SK-N-SH (cell line): ENCODE measurements at regions not wholly inside any gene's neighbourhood (a gene's known extent, or its start where the extent isn't known, plus 50 kb on each side); places are given as distances from the start of the nearest gene placed in this dataset.

Source experiments
- EP300 ChIP-seq, 2 experiments: IDR thresholded peaks; 2 replicates each; pipeline versions ENCODE4 v1.4.0 to v1.6.1; 2012; ENCODE audit warnings: borderline replicate concordance in 1 of 2, low read depth in 1 of 2, low read length in 1 of 2
- EZH2phosphoT487 ChIP-seq: fragments of 200-600 bp; sonication (generic); IDR thresholded peaks from 2 replicates; pipeline ENCODE4 v1.6.1; 2017; ENCODE audit warnings: low read depth, mixed run types, mild to moderate bottlenecking, antibody characterized with exemption, moderate library complexity, borderline replicate concordance
- FOSL2 ChIP-seq: IDR thresholded peaks from 2 replicates; pipeline ENCODE4 v1.4.0; 2012; ENCODE audit warnings: low read depth, mild to moderate bottlenecking, moderate library complexity, borderline replicate concordance
- GABPA ChIP-seq: IDR thresholded peaks from 2 replicates; pipeline ENCODE4 v1.4.0; 2012; ENCODE audit warnings: low read depth, mild to moderate bottlenecking
- JUND ChIP-seq: IDR thresholded peaks from 2 replicates; pipeline ENCODE4 v1.4.0; 2012
- MEF2A ChIP-seq: IDR thresholded peaks from 2 replicates; pipeline ENCODE4 v1.4.0; 2012; ENCODE audit warnings: low read depth, borderline replicate concordance
- NFIC ChIP-seq: IDR thresholded peaks from 2 replicates; pipeline ENCODE4 v1.4.0; 2012; ENCODE audit warnings: borderline replicate concordance
- POLR2AphosphoS5 ChIP-seq: IDR thresholded peaks from 2 replicates; pipeline ENCODE4 v1.6.1; 2012; ENCODE audit warnings: low read depth, low read length
- RAD21 ChIP-seq: IDR thresholded peaks from 2 replicates; pipeline ENCODE4 v1.6.1; 2012; ENCODE audit warnings: mild to moderate bottlenecking, low read length
- SIN3A ChIP-seq: IDR thresholded peaks from 2 replicates; pipeline ENCODE4 v1.6.1; 2012; ENCODE audit warnings: low read depth, mild to moderate bottlenecking, low read length, moderate library complexity, borderline replicate concordance
- TCF12 ChIP-seq: IDR thresholded peaks from 2 replicates; pipeline ENCODE4 v1.4.0; 2012
- YY1 ChIP-seq: IDR thresholded peaks from 2 replicates; pipeline ENCODE4 v1.4.0; 2012; ENCODE audit warnings: low read depth, mild to moderate bottlenecking
- TF ChIP-seq, protein P1 (sequence below): fragments of 200-600 bp; sonication (generic); IDR thresholded peaks from 2 replicates; pipeline ENCODE4 v1.6.1; 2017; ENCODE audit warnings: antibody characterized with exemption, mild to moderate bottlenecking, moderate library complexity
- TF ChIP-seq, protein P2 (sequence below): IDR thresholded peaks from 2 replicates; pipeline ENCODE4 v1.4.0; 2012; ENCODE audit warnings: low read depth, borderline replicate concordance

DNA sequence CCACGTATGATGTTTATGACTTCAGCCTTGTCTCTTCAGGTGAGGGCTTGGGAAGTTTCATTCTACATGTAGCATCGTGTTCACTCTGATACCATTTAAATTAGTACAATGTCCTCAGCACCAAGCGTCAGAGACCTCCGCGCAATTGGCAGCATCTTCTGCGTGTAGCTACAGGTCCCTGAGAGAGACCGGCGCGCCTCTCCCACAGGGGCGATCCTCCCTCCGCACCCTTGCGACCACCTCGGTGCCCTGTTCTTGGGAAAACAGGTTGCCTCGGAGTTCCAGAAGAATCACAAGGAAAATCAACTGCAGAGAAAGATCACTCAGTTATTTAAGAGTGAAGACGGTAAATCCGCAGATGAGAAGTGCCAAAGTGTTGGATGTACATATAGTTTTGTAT lies 206.2 kb downstream of the GATA3 start:
- TF ChIP-seq, protein P1, sequence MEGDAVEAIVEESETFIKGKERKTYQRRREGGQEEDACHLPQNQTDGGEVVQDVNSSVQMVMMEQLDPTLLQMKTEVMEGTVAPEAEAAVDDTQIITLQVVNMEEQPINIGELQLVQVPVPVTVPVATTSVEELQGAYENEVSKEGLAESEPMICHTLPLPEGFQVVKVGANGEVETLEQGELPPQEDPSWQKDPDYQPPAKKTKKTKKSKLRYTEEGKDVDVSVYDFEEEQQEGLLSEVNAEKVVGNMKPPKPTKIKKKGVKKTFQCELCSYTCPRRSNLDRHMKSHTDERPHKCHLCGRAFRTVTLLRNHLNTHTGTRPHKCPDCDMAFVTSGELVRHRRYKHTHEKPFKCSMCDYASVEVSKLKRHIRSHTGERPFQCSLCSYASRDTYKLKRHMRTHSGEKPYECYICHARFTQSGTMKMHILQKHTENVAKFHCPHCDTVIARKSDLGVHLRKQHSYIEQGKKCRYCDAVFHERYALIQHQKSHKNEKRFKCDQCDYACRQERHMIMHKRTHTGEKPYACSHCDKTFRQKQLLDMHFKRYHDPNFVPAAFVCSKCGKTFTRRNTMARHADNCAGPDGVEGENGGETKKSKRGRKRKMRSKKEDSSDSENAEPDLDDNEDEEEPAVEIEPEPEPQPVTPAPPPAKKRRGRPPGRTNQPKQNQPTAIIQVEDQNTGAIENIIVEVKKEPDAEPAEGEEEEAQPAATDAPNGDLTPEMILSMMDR, result no peak
- TF ChIP-seq EP300 (IDR thresholded peaks at IDR 0.05; ENCODE audit: borderline replicate concordance in 1 of 2, low read depth in 1 of 2, low read length in 1 of 2) (no peak), JUND (no peak), RAD21 (no peak), SIN3A (no peak), POLR2AphosphoS5 (no peak), NFIC (no peak), YY1 (no peak), EZH2phosphoT487 (no peak), TCF12 (no peak), MEF2A (no peak), GABPA (no peak), FOSL2 (no peak)
- TF ChIP-seq, protein P2, sequence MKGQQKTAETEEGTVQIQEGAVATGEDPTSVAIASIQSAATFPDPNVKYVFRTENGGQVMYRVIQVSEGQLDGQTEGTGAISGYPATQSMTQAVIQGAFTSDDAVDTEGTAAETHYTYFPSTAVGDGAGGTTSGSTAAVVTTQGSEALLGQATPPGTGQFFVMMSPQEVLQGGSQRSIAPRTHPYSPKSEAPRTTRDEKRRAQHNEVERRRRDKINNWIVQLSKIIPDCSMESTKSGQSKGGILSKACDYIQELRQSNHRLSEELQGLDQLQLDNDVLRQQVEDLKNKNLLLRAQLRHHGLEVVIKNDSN, result no peak
